ENCODE measurements at regions not wholly inside any gene's neighbourhood (a gene's known extent, or its start where the extent isn't known, plus 50 kb on each side); places are given as distances from the start of the nearest gene placed in this dataset.

GRCh38 chr4:81573840-81574239 is 102.1 kb upstream of the RASGEF1B start:
- H4K20me1 ChIP-seq (ENCODE audit: low read depth), result no peaks in the 10 kb centered on the region
- TF ChIP-seq CTCF (IDR thresholded peaks at IDR 0.05), result no peak
- TF ChIP-seq EZH2phosphoT487 (IDR thresholded peaks at IDR 0.05), result no peak
- TF ChIP-seq EZH2 (IDR thresholded peaks at IDR 0.05), result no peak
- DNase-seq (ENCODE audit: low spot score), result no peak
- H2AFZ ChIP-seq (replicated peaks), result no peak overlapping the region
- H3K79me2 ChIP-seq (ENCODE audit: low read depth), result no peaks in the 10 kb centered on the region
- no peak overlapping the region for H3K27ac ChIP-seq
- no peak overlapping the region for H3K4me2 ChIP-seq
- H3F3A ChIP-seq (ENCODE audit: low read depth), result no peaks in the 10 kb centered on the region
- no peaks in the 10 kb centered on the region for H3K36me3 ChIP-seq
- peaks cover 5% of the 10 kb centered on the region for H3K4me1 Mint-ChIP-seq
- H3K4me3 ChIP-seq, result no peak overlapping the region
- no peaks in the 10 kb centered on the region for H3K4me1 ChIP-seq
- no peaks in the 10 kb centered on the region for H3K9me3 ChIP-seq (ENCODE audit: low read depth)
- no peaks in the 10 kb centered on the region for H3K9me3 Mint-ChIP-seq
- H3K36me3 Mint-ChIP-seq, result no peaks in the 10 kb centered on the region
- no peak overlapping the region for H3K27ac Mint-ChIP-seq
- H3K27me3 Mint-ChIP-seq (ENCODE audit: insufficient read depth, low read depth), result no peaks in the 10 kb centered on the region
- no peak overlapping the region for H3K9ac ChIP-seq
- H3K4me3 Mint-ChIP-seq, result no peak overlapping the region
- H3K27me3 ChIP-seq, result no peaks in the 10 kb centered on the region

GRCh38 chr4:81572402-81572801 is 100.7 kb upstream of the RASGEF1B start:
- TF ChIP-seq CTCF (IDR thresholded peaks at IDR 0.05), result no peak
- TF ChIP-seq EZH2 (IDR thresholded peaks at IDR 0.05), result no peak
- no peak for TF ChIP-seq EZH2phosphoT487 (IDR thresholded peaks at IDR 0.05)
- no peak overlapping the region for H3K4me3 Mint-ChIP-seq

GRCh38 chr4:81571105-81571504 is 99.4 kb upstream of the RASGEF1B start:
- Histone ChIP-seq H3F3A (ENCODE audit: low read depth) (no peaks in the 10 kb centered on the region), H3K4me3 (no peak overlapping the region), H3K27ac (no peak overlapping the region), H3K4me1 (peaks cover 5% of the 10 kb centered on the region), H3K9ac (no peak overlapping the region), H3K27me3 (no peaks in the 10 kb centered on the region), H3K9me3 (ENCODE audit: low read depth) (no peaks in the 10 kb centered on the region), H2AFZ (replicated peaks) (no peak overlapping the region), H3K4me2 (no peak overlapping the region), H4K20me1 (ENCODE audit: low read depth) (no peaks in the 10 kb centered on the region), H3K79me2 (ENCODE audit: low read depth) (no peaks in the 10 kb centered on the region), H3K36me3 (no peaks in the 10 kb centered on the region)
- Mint-ChIP-seq H3K27me3 (ENCODE audit: insufficient read depth, low read depth) (no peaks in the 10 kb centered on the region), H3K27ac (no peak overlapping the region), H3K4me3 (no peak overlapping the region), H3K4me1 (peaks cover 8% of the 10 kb centered on the region), H3K36me3 (no peaks in the 10 kb centered on the region), H3K9me3 (no peaks in the 10 kb centered on the region)
- no peak for DNase-seq (ENCODE audit: low spot score)
- no peak for TF ChIP-seq CTCF (IDR thresholded peaks at IDR 0.05)

More at GRCh38 chr4:81572402-81572801, 100.7 kb upstream of the RASGEF1B start:
- Histone ChIP-seq H3F3A (ENCODE audit: low read depth) (no peaks in the 10 kb centered on the region), H3K4me3 (no peak overlapping the region), H4K20me1 (ENCODE audit: low read depth) (no peaks in the 10 kb centered on the region), H2AFZ (replicated peaks) (no peak overlapping the region), H3K4me1 (no peaks in the 10 kb centered on the region), H3K36me3 (no peaks in the 10 kb centered on the region), H3K9ac (no peak overlapping the region), H3K27ac (no peak overlapping the region), H3K79me2 (ENCODE audit: low read depth) (no peaks in the 10 kb centered on the region), H3K27me3 (no peaks in the 10 kb centered on the region), H3K4me2 (no peak overlapping the region), H3K9me3 (ENCODE audit: low read depth) (no peaks in the 10 kb centered on the region)
- H3K36me3 Mint-ChIP-seq, result no peaks in the 10 kb centered on the region
- DNase-seq (ENCODE audit: low spot score), result no peak
- H3K27me3 Mint-ChIP-seq (ENCODE audit: insufficient read depth, low read depth), result no peaks in the 10 kb centered on the region
- peaks cover 5% of the 10 kb centered on the region for H3K4me1 Mint-ChIP-seq
- no peak overlapping the region for H3K27ac Mint-ChIP-seq
- no peaks in the 10 kb centered on the region for H3K9me3 Mint-ChIP-seq

Data from neural progenitor cell (in vitro differentiated cells).